Astrocyte (in vitro differentiated cells and primary cell): ENCODE measurements at regions not wholly inside any gene's neighbourhood (a gene's known extent, or its start where the extent isn't known, plus 50 kb on each side); places are given as distances from the start of the nearest gene placed in this dataset.
A peak's percentile ranks its signal among the peaks of the same experiment; 100 is the strongest.

Experiments
- DNase-seq: peaks from one replicate; pipeline ENCODE4 v3.0.0-alpha.2; 2010; ENCODE audit warnings: low read depth
- FAIRE-seq: peaks from 2 replicates; lab custom pipeline; 2011; peaks lifted over from hg19 to GRCh38; lab: Jason Lieb, UNC
- H2AFZ ChIP-seq: 2 replicates; pipeline ENCODE4 v1.6.0; 2012; ENCODE audit warnings: low read depth, low read length, inconsistent platforms
- H3K27ac ChIP-seq: 2 replicates; pipeline ENCODE4 v1.5.1; 2011; ENCODE audit warnings: low read depth, low read length, inconsistent platforms
- H3K27me3 ChIP-seq: 2 replicates; pipeline ENCODE4 v1.6.0; 2011; ENCODE audit warnings: low read length, inconsistent platforms; ENCODE audit not compliant: insufficient read depth
- H3K36me3 ChIP-seq: 2 replicates; pipeline ENCODE4 v1.5.1; 2011; ENCODE audit warnings: low read length, inconsistent platforms; ENCODE audit not compliant: insufficient read depth
- H3K4me1 ChIP-seq: 2 replicates; pipeline ENCODE4 v1.5.1; 2011; ENCODE audit warnings: low read length, inconsistent platforms; ENCODE audit not compliant: insufficient read depth
- H3K4me2 ChIP-seq: 2 replicates; pipeline ENCODE4 v1.6.0; 2012; ENCODE audit warnings: low read length, inconsistent platforms
- H3K4me3 ChIP-seq: 2 replicates; pipeline ENCODE4 v1.5.1; 2011; ENCODE audit warnings: low read depth, mild to moderate bottlenecking, low read length, inconsistent platforms; ENCODE audit not compliant: insufficient read depth
- H3K79me2 ChIP-seq: 2 replicates; pipeline ENCODE4 v1.6.0; 2012; ENCODE audit warnings: mild to moderate bottlenecking, low read length, inconsistent platforms; ENCODE audit not compliant: insufficient read depth
- H3K9ac ChIP-seq: 2 replicates; pipeline ENCODE4 v1.6.0; 2012; ENCODE audit warnings: mild to moderate bottlenecking, low read length, inconsistent platforms
- H3K9me3 ChIP-seq: 2 replicates; pipeline ENCODE4 v1.5.1; 2012; ENCODE audit warnings: low read depth, mild to moderate bottlenecking, low read length, inconsistent platforms; ENCODE audit not compliant: insufficient read depth
- H4K20me1 ChIP-seq: 2 replicates; pipeline ENCODE4 v1.6.0; 2012; ENCODE audit warnings: low read length, inconsistent platforms; ENCODE audit not compliant: insufficient read depth
- H3K27ac Mint-ChIP-seq: one replicate; pipeline ENCODE4 v1.8.0; 2021; ENCODE audit warnings: mild to moderate bottlenecking, mixed read lengths; ENCODE audit not compliant: unreplicated experiment
- H3K27me3 Mint-ChIP-seq: one replicate; pipeline ENCODE4 v1.8.0; 2021; ENCODE audit warnings: low read depth, mixed read lengths; ENCODE audit not compliant: unreplicated experiment
- H3K36me3 Mint-ChIP-seq: one replicate; pipeline ENCODE4 v1.8.0; 2021; ENCODE audit warnings: low read depth, mixed read lengths; ENCODE audit not compliant: unreplicated experiment
- H3K4me1 Mint-ChIP-seq: one replicate; pipeline ENCODE4 v1.8.0; 2021; ENCODE audit warnings: low read depth, mixed read lengths; ENCODE audit not compliant: unreplicated experiment
- H3K4me3 Mint-ChIP-seq: one replicate; pipeline ENCODE4 v1.8.0; 2021; ENCODE audit warnings: mild to moderate bottlenecking, moderate library complexity, mixed read lengths; ENCODE audit not compliant: unreplicated experiment
- H3K9me3 Mint-ChIP-seq: one replicate; pipeline ENCODE4 v1.8.0; 2021; ENCODE audit warnings: mild to moderate bottlenecking, mixed read lengths; ENCODE audit not compliant: unreplicated experiment
- CTCF ChIP-seq: IDR thresholded peaks from 2 replicates; pipeline ENCODE4 v1.5.1; 2011; ENCODE audit warnings: low read depth, mild to moderate bottlenecking, inconsistent platforms, low read length, moderate library complexity; ENCODE audit not compliant: insufficient read depth
- EZH2 ChIP-seq: IDR thresholded peaks from 2 replicates; pipeline ENCODE4 v1.6.1; 2012; ENCODE audit warnings: mild to moderate bottlenecking, low read length, inconsistent platforms; ENCODE audit not compliant: insufficient read depth

- peak; percentile 20 for FAIRE-seq
- Histone ChIP-seq H2AFZ (no peak overlapping the region), H3K4me3 (no peak overlapping the region)
These were observed 503.5 kb downstream of the LRFN5 start for GRCh38 chr14:42110167-42110566.

GRCh38 chr14:42095155-42095554 lies 488.5 kb downstream of the LRFN5 start:
- Mint-ChIP-seq H3K9me3 (peaks cover 2% of the 10 kb centered on the region), H3K27me3 (no peaks in the 10 kb centered on the region), H3K4me3 (no peak overlapping the region), H3K36me3 (no peaks in the 10 kb centered on the region), H3K27ac (no peak overlapping the region), H3K4me1 (no peaks in the 10 kb centered on the region)
- Histone ChIP-seq H3K9ac (no peak overlapping the region), H2AFZ (no peak overlapping the region), H3K79me2 (no peaks in the 10 kb centered on the region), H3K4me3 (no peak overlapping the region), H3K27ac (no peak overlapping the region), H3K27me3 (no peaks in the 10 kb centered on the region), H3K4me1 (no peaks in the 10 kb centered on the region), H4K20me1 (no peaks in the 10 kb centered on the region), H3K9me3 (no peaks in the 10 kb centered on the region), H3K36me3 (no peaks in the 10 kb centered on the region), H3K4me2 (no peak overlapping the region)
- TF ChIP-seq EZH2 (no peak), CTCF (no peak)
- DNase-seq (no peak), FAIRE-seq (no peak)

More at GRCh38 chr14:42110167-42110566, 503.5 kb downstream of the LRFN5 start:
- Histone ChIP-seq H3K4me2 (no peak overlapping the region), H3K9me3 (peaks cover 6% of the 10 kb centered on the region), H3K4me1 (no peaks in the 10 kb centered on the region), H3K27ac (no peak overlapping the region), H4K20me1 (no peaks in the 10 kb centered on the region), H3K79me2 (no peaks in the 10 kb centered on the region), H3K9ac (no peak overlapping the region), H3K27me3 (no peaks in the 10 kb centered on the region), H3K36me3 (no peaks in the 10 kb centered on the region)
- H3K4me3 Mint-ChIP-seq = no peak overlapping the region
- no peak overlapping the region for H3K27ac Mint-ChIP-seq
- H3K4me1 Mint-ChIP-seq = peaks cover 6% of the 10 kb centered on the region
- H3K36me3 Mint-ChIP-seq = peaks cover 2% of the 10 kb centered on the region
- peaks cover 9% of the 10 kb centered on the region for H3K9me3 Mint-ChIP-seq
- peak; percentile 29 for DNase-seq
- no peak for TF ChIP-seq EZH2
- peak; percentile 70 for TF ChIP-seq CTCF
- no peaks in the 10 kb centered on the region for H3K27me3 Mint-ChIP-seq

- no peaks in the 10 kb centered on the region for H4K20me1 ChIP-seq
- H2AFZ ChIP-seq = no peak overlapping the region
- H3K9ac ChIP-seq = no peak overlapping the region
- no peaks in the 10 kb centered on the region for H3K9me3 ChIP-seq
- H3K79me2 ChIP-seq = no peaks in the 10 kb centered on the region
- FAIRE-seq (no peak), DNase-seq (no peak)
- no peak overlapping the region for H3K4me3 ChIP-seq
- Mint-ChIP-seq H3K27ac (no peak overlapping the region), H3K27me3 (peaks cover 3% of the 10 kb centered on the region), H3K4me3 (no peak overlapping the region), H3K4me1 (no peaks in the 10 kb centered on the region), H3K9me3 (peaks cover 2% of the 10 kb centered on the region), H3K36me3 (no peaks in the 10 kb centered on the region)
- TF ChIP-seq CTCF (no peak), EZH2 (no peak)
- no peaks in the 10 kb centered on the region for H3K27me3 ChIP-seq
- H3K27ac ChIP-seq = no peak overlapping the region
- H3K36me3 ChIP-seq = no peaks in the 10 kb centered on the region
- no peaks in the 10 kb centered on the region for H3K4me1 ChIP-seq
- H3K4me2 ChIP-seq = no peak overlapping the region
These were observed 483.4 kb downstream of the LRFN5 start for GRCh38 chr14:42090122-42090521.
